ENCODE measurements at regions not wholly inside any gene's neighbourhood (a gene's known extent, or its start where the extent isn't known, plus 50 kb on each side); places are given as distances from the start of the nearest gene placed in this dataset.

DNA sequence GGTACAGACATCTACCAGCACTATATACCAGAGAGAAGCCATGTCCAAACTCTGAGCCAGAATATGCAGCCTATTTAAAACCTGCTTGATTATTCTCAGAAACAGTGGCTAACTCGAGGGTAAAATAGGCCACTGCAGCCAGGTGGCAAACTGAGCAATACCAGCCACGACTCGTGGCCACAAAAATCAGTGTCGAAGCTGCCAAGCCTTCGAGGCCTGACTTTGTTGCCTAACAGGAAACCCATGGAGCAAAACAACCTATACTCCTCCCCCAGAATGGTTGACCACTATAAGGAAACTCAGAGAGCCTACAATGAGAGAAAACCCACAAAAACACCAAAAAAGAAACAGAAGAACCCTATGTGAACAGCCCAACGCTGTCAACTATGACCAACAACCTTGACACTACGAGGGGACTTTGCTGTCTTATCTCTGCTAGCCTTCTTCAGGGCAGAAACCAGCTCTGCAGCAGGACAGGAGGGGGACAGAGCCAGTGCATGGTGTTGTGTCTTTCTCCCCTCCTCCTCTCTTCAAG, 133.8 kb downstream of the TMEM174 start:
- DNase-seq = no peak

DNA sequence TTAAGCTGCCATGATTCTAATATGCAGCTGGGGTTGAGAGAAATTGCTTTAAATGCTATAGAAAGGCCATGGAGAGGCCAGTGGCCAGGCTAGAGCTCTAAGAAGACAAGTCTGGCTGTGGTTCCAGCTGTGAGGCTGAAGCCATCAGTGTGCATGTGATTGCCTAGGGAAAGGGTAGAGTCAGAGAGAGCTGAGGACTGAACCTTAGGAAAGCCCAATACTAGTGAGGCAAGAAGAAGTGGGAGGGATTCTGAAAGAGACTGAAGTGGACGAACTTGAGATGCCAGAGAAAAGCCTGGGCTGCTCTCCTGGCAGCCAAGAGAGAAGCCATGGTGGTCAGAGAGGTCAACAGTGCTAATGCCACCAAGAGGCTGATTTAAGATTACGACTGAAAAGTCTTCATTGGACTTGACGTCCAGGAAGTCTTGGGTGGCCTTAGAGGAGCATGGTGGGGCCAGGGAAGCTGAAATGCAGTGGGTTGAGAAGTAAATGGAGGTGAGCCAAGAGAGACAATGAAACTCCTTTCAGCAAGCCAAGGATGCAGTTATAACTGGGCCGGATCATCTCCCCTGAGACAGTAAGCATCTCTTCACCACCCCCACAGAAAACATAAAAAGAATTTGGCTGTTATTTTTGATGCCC, 133.2 kb downstream of the TMEM174 start:
- peak in 1 of 2 experiments; percentile 4 for DNase-seq

DNA sequence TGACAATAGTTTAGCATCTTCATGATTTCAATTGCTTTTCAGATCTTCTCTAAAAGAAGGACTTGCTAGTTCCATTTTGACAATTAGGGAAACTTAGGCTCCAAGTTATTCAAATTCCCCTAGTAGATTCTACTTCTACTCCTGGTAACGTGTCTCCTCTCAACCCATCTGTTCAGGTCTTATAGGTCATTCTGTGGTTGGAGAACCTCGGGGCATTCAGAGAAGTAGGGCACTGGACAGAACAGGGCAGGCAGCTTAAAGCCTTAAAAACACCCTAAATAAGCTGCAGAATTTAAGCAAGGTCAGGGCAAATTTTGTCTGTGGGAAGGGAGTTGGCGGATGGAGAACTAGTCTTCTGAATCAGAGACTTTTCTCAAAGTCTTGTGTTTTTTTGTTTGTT, 132.4 kb downstream of the TMEM174 start:
- no peak for DNase-seq

DNA sequence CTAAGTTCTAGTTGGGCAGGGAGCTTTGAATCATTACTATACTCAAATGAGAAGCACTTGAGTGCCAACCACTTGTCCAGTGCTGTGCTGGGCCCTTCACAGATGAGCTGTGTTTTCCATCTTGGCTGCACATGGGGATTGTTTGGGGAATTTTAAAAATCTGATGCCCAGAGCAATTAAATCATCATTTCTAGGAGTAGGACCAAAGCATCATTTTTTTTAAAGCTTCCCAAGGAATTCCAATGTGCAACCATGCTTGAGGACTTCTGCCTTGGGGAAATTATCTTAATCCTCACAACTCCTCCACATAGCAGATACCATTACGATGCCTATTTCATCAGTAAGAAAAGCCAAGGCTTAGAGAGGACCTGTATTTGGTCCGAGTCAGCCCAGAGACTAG, 131.4 kb downstream of the TMEM174 start:
- DNase-seq = peak in 1 of 2 experiments; percentile 25

DNA sequence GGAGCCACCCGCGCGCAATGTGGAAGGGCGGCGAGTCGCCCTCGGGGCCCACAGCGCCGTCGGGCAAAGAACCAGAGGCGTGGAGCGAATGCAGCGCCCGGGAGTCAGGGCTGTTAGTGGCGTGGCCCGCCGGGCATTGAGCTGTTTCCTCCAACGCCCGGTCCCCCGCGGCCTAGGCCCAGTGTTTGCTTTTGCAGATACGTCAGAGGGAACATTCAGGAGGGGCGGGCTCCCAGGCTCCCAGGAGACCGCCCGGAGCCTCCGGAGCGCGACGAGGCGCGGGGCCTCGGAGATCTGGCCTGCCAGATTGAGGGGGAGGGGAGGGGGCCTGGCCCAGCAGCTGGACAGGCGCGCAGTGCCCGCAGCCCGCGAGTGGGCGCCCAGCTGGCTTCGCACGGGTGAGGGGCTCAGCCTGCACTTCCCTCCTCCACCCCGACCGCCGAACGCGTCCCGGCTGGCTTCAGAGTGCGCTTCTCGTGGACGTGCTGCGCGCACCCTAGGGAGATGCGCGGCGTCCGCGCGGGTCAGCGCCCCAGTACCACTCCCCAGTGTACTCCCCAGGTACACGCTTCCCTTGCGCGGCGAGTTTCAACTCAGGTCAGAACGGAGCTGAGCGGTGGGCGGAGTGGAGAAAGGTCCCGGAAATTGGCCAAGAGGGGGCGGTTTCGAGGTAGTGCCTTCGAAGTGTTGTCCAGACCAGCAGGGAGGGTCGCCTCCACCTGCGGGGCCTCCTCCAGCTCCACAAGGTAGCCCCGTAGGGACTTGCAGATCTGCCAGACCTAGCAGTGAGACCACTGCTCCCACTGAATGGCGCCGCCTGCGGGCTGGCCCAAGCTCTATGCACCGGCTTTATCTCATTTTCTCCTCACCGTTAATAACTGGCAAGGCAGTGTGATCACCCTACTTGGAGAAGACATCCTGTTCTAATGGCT, 130.4 kb downstream of the TMEM174 start:
- no peak for DNase-seq

DNA sequence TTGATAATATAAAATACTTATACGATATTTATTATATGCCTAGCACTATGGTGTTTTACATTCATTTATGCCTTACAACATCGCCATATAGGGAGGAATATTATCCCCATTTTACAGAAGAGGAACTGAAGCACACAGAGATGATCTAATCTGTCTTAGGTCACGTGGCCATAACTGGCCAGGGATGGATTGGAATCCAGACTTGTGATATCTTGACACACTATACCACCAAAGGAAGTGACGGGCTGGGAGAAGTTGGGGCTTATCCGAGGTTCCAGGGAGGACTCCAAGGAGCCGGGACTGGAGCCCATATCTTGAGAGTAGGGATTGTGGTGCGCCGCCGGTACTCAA, 129.8 kb downstream of the TMEM174 start:
- no peak for DNase-seq

DNA sequence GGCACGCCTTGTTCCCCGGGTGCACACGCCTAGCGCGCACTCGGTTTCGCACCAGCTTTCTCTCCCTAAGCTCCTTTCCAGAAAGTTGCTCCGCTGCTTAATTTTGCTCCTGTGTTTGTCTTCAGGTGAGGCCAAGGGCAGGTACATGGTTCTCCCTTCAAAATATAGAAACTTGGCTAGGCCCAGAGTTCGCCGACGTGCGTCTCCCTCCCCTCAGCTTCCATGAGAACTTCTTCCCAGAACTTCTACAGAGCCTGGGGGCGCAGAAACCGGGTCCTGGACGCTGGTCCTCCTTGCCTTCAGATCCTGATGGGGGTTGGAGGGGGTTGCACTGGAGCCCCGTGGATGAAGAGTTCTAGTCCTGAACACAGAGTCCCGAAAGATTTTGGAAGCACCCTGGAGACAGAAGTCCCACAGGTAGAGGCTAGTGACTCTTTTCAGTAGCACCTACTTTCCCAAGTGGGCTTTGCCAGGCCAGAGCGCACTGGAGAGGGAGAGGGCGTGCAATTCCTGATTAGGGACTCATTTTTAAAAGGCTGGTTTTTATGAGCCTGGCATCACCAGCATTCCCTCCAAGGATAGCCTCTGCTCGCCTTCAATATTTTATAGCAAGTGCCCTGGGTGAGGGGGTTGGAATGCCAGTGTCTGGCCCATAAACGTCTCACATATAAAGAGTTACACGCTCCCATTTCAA, 128.4 kb downstream of the TMEM174 start:
- no peak for DNase-seq

DNA sequence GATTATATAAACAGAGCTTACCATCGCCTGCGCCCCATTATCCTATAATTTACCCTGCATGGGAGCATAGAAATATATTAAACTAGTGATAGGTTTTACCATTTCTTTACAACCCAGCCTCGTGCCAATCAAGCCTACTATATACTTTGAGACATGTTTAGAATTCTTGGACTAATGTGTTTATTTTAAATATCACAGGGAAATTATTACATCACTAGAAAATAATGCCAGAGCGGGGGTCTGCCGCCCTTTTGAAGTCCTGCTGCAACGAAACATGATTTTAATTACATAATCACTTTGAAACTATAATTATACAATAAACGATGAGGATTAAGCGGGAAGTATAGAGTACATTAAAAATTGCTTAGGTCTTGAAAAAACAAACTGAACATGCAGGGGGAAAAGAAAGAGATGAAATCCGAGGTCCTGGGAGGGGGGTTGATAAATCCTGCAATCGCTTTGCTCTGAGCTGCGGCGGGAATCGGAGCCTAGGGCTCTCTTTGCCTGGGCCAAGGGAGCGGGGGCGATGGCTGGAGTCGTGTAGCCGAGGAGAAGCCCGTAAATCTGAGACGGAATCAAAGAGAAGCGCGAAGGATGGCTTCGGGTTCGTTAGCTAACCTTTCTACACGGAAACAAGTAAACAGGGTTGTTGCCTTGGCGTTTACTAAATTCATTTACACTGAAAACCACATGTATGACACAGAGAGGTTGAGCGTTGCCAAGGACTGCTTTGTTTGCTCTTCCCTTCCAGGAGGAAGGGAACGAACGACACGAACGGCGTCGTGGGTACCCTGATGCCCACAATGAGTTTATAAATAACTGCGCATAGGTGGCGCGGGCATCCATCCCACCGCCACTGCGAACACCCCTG, 127.6 kb downstream of the TMEM174 start:
- DNase-seq = no peak

DNA sequence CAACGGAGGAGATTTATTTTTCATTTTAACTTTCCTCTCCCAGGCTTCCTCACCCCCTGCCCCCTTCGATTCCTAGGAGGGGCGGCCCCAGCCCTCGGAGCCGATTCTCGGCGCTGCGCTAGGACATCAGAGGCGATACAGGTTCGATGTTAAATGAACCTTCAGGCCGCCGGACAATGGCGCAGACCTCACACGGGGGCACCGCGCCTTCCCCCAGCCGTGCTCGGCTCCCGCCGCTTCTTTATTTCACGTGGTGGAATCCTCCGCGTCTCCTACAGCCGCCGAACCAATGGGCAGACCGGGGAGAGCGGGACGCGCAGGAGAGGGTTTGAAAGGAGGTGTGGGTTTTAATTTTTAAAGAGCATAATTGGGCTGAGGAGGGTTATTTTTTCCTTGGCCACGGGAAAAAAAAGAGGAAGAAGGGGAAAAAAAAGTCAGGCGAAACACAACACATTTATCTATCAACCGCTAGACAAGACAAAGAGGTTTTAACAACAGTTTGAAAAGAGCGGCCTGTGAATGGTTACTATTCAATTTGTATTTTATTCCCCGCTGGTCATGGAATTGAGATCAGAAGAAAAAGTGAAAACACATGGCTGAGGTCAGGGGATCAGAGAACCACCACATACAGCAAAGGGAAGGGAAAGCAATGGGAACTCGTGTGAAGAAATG, 126.8 kb downstream of the TMEM174 start:
- DNase-seq = no peak

DNA sequence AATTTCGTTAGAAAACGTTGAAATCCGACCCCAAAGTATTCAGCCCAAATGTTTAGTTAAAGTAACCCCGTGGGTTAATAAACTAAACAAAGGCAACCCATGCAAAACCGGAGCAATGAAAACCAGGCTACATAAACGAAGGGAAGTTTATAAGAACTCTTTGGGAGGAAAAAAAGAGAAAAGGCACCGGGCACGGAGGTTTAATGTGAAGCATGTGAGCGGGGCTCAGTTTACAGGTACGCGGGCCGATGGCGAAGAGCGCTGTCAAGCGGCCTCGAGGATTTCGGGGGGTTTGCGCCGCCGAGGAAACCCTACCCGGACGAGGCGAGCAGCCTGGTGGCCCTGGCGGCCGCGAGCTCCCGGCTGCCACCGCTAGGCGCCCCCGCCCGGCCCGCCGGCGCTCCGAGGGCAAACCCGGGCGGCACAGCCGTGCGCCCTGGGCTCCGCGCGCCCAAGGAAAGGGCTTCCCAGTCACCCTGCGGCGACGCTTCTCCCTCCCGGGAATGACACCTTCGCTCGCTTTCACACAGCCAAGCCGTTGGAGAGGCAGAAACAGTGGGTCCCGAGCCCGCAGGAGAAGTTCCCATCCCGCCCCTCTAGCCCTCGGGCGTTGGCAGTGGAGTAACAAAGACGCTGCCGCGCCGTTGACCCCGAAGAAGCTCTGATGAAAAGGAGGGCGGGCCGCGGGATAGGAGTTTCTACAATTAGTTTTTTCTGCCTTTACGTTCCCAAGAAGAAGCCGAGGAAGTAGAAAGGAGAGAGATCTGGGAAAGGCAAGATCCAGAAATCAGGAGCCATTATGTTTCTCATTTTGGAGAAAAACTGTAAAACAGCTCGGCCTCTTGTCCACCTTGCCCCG, 126.0 kb downstream of the TMEM174 start:
- DNase-seq = no peak

DNA sequence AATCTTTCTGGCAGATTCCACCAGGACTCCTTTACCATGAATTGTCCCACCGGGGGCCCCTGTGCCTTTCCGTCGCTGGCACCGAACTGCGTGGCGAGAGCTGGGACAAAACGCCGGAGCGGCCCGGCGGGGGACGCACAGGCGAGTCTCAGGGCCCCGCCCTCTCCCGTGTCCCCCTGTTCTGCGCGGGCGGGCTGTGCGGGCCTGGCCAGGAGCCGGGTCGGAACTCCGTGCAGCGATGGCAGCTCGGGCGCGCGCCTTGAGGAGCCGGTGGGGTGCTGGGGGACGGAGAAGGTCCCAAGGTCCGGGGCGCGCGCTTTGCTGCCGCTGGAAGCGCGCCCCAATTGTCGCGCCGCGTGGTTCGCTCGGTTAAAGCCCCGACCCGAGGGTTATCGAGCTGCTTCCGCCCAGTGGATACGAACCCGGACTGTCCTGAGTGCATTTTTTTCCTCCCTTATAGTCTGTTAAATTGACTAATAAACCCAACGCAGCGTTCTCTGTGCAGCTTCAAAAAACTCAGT, 125.3 kb downstream of the TMEM174 start:
- no peak for DNase-seq

DNA sequence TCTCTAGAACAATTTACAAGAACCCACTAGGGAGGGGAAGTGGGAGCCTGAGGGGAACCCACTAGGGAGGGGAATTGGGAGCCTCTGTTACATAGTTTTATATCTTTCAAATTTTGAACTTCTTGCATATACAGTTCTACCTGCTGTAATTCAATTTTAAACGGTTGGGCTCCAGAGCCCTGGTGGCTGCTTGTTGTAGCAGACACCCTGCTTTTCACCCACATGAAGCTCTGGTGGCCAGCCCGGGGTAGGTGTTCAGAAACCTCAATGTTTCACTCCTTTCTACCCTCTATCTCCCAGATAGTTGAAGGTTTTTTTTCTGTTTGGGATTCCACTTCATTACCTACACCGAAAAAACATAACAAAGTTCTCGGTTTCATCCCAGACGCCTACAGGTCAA, 124.4 kb downstream of the TMEM174 start:
- DNase-seq = no peak

DNA sequence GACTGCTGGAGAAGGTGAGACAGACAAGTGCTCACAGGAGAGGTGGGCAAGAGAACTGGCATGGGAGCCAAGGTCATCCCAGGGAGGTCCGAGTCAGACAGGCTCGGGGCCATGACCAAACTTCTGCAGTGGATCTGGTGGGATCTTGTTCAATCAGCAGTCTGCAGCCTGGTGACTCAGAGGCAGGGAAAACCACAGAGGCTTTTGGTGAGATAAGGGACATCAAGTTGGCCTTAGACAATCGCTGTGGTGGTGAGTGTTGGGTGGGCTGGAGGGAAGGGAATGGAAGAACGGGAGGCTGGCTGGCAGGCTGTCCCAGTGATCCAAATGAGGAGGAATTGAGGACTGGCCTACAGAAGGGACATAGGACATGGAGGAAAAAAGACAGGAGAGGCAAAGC, 123.8 kb downstream of the TMEM174 start:
- DNase-seq = no peak

DNA sequence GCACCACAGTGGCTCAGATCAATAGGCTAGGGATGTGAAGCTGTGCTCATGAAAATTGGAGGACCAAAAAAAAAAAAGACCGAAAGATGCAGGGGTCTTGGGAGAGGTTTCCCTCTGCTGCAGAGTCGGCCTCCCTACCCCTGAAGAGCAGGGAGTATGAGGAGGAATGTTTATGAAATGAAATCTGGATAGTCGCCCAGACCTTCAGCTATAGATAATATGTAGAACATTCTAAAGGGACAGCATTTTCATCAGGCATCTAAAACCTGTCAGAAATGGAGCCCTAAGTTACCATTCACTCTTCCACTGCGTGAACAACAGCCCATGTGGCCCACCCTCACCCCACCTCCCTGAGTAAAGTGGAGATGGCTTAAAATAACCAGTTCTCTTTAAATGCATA, 122.9 kb downstream of the TMEM174 start:
- DNase-seq = no peak

DNA sequence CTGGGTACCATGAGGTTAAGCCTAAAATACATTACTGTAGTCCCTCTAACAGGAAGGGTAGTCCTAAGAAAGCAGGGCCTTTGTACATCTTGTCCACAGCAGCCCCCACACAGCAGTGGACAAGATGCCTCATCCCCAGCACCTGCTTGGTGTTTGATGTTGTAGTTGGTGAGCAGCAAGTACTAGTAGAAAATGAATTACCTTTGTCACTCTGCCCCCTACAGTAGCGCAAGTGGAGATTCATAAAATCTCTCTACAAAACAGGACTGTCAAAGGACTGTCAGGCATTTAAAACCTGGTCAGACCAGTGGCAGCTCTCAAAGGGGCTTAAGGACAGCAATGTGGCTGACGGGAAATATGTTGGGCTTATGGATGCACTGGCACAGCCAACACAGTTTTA, 122.5 kb downstream of the TMEM174 start:
- DNase-seq = no peak

DNA sequence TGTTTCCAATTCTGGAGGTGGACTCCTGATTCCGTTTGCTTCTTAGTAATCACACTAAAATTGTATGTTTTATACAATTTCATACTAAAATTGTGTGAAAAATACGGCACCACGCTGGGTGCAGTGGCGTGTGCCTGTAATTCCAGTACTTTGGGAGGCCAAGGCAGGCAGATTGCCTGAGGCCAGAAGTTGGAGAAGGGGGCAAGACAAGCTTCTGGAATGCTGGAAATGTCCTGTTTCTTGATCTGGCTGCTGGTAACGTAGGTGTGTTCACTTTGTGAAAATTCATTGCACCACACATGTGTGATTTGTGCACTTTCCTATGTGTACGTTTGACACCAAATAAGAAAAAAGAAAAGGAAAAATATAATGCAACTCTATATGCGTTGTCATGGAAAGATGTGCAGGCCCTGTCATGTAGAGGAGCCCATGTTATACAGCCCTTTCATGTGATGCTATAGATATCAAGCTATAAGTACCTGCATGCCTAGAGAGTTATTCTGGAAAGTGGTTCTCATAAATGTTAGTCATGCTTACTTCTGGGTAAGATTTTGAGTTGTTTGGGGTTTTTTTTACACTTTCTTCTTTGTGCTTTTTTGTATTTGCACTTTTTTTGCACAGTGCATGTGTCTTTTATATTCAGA, 119.9 kb downstream of the TMEM174 start:
- no peak for DNase-seq

DNA sequence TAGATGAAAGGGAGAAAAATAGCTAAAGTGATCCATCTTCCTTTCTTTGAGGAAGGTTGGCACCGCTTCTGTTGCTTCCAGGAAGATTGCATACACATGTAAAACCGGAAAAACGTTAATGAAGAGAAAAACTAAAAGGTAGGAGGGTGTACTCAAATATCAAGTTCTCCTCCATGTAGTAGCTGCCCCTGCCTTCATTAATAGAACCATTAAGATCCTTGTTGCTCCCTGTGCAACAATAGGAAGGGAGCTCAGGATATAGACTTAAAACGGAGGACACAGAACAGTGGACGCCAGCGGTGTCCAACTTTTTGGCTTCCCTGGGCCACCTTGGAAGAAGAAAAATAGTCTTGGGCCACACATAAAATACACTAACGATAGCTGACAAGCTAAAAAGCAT, 118.9 kb downstream of the TMEM174 start:
- DNase-seq = no peak

DNA sequence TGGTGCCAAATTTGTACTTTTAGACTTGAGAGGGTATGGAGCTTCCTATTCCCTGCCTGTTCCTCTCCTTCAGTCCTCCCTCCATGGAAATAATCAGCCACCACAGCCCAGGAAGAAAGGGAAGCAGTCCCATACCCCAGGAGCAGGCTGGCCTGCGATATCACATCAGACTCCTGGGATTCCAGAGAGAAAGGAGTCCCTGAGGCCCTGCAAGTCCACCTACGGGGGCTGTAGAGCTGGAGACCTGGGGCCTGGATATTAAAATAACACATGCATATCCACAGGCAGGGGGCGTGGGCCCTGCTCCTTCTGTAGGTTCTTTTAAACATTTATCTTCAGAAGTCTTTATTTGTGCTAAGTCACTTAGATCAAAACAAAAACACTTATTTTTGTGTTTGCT, 117.2 kb downstream of the TMEM174 start:
- DNase-seq = no peak

DNA sequence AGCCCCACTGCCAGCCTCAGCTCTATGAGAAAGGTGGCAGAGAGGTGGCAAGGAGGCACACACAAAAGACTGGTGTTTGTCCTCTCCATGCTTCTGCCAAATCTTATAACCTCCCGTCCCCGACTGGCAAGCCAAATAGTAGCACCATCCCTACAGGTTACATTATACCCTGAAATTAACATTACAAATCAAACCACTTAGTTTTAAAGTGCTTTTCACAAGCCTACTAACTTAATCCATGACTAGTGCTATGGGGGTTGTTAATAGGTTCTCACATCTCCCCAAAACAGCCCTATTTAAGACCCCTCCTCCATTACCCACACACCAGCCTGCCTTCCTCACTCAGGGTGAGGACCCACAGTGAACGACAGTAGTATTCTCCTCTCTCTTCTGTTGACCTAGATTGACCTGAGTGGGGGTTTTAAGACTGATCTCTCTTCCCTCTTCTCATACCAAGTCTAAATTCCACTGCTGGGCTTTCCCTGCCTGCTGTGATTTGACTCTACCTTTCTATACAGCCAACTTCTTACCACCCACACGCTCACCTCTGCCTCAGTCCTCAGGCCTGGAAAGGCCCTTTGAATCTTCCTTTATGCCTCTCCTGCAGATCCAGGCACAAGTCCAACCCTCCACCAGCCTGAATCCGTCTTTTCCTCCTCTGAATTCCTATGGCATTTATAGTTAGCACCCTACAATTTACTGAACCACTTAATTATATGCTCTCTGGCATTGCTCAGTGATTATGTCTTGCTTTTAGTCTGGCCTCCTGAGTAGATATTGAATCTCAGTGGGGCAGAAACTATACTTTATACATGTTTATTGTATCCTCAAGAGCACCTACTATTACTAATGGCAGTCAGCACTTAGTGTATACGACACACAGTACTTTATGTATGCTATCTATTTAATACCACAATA, 116.1 kb downstream of the TMEM174 start:
- no peak for DNase-seq
